ENCODE measurements at regions not wholly inside any gene's neighbourhood (a gene's known extent, or its start where the extent isn't known, plus 50 kb on each side); places are given as distances from the start of the nearest gene placed in this dataset.

GRCh38 chr3:55172913-55173312 is 245.1 kb upstream of the LRTM1 start:
- DNase-seq, result no peak

GRCh38 chr3:55170444-55170843 is 242.6 kb upstream of the LRTM1 start:
- DNase-seq, result no peak

- no peak for DNase-seq
These were observed 241.8 kb upstream of the LRTM1 start for GRCh38 chr3:55169608-55170072.

DNA sequence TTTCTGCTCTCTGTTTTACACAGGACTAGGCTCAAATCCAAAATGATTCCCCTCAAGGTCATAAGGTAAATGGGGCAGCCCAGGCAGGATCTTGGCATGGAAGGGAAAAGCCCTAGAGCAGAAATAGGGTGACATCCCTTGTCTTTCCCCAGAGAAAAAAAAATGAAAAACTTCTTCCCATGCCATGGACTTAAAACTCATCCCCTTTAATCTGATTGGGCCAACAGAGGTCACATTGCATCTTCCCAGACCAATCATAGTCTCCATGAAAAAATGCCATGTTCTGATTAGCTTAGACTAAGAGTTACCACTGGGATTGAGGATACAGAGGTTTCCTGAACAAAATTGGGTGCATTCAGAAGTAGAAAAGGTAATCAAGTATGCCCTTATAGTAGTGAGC is 241.3 kb upstream of the LRTM1 start:
- DNase-seq, result no peak

- DNase-seq, result no peak
These were observed 239.9 kb upstream of the LRTM1 start for GRCh38 chr3:55167586-55168317.

- no peak for DNase-seq
These were observed 239.0 kb upstream of the LRTM1 start for GRCh38 chr3:55166576-55167555.

DNA sequence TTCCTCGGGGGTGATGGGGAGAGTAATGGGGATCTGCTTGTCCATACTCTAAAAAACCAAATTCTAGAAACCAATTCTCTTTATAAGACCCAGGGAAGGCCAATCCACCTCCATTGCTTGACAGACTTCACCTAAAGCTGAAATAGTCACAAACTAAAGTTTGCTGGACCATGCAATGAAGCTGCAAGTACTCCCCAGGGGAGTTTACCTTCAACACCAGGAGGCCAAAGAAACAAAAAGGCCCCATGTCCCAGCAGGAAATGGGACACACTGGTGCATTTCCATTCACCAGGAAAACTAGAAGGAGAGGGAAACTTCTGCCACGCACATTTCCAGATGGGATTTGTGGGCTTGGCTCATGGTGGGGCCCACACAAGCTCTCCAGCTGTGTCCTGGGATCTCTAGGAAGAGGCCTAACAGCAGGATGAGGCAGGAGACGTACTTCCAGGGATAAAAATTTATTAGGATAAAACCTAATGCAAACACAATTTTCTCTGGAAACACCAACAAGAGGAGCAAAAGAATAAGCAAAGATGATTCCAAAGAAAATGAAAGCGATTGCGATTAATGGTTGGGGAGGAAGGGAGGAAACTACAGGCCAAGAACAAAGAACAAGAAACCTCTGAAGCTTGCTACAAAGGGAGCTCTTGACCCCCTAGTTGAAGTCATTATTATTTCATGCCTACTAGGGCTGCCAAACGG is 238.0 kb upstream of the LRTM1 start:
- no peak for DNase-seq

DNA sequence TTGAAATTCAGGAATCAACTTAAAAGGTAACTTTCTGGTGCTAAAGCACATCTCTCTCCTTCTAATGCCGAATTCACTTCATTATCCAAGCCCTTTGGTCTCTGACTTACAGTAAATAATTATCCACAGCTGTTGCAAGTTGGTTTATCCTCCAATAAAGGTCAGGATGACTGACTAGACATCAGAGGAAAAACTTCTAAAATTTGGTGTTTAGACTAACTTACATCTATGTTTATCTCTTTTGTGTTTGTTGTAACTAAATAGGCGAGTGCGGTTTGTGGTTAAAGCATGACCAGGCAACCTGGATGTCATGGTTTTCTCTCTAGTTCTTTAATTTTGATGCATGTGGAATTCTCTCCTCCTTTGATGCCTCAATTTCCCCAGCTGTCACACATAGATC is 237.4 kb upstream of the LRTM1 start:
- no peak for DNase-seq

DNA sequence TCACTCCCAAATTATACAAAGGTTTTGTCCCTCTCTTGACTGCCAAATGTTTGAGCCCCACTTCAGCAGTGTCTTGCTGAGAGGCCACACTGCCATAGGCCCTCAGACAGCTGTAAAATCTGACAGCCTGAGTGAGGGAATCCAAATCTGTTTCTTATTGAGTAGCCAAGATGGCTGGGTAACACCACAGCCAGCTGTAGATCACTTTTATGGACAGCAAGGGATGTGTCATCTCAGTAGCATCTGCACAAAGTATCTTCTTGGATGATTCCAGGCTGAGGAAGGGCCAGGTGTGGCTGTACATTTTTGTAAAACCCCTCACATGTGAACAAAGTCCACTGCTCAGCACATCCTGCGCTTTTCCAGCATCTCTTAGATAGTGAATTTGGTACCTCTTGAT is 237.0 kb upstream of the LRTM1 start:
- DNase-seq, result no peak

- DNase-seq, result no peak
These were observed 236.3 kb upstream of the LRTM1 start for GRCh38 chr3:55164191-55164590.

GRCh38 chr3:55163421-55163820 is 235.6 kb upstream of the LRTM1 start:
- no peak for DNase-seq

DNA sequence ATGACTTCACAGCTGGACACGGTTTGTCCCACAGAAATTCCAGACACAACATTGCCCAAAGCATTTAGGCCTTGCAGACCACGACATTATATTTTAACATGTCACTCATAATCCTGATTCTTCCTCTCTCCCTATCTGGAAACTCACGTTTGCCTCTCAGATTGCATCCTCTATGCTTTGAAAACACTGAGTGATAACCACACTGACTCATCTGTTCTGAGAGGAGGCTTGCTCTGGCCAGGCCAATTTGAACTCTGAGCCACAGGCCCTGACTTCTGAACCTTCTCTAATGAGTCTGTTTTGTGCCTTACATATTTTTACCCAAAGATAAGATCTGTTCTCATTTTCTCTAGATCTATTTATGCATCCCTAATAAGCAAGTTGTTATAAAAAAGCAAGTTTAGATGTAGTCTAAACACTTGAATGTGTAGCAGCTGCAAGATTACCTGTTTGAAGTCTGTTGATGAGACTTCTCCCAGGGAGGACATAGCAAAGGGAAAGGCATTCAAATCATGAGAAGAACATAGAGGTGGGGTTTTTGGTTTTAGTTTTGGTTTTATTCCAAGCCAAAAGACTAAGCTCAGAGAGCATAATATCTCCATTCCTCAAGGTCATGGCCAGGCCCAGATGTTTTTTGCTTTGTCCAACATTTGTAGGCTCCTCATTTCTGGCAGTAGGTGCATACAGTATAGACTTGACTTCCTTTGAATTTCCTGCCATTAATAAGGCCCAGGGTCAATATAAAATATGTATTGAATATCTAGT is 234.4 kb upstream of the LRTM1 start:
- no peak for DNase-seq

DNA sequence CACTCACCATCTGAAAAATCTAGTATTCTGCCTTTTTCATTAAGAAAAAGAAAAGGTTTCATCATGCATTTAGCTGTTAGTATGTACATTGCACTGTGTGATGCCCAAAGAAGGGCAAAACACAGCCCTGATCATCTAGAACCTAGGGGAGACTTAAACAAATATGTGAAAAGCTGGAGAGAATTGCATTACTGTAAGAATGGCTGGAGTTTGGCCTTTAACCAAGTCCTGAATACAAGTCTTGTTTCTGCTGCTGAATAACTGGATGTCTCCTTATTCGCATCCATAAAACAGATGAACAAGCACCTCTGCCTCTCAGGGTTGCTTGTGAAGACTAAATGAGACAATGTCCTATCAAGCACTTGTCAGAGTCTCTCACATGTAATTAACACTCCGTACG is 233.4 kb upstream of the LRTM1 start:
- no peak for DNase-seq

GRCh38 chr3:55160241-55160983 is 232.6 kb upstream of the LRTM1 start:
- no peak for DNase-seq

GRCh38 chr3:55159711-55160110 is 231.9 kb upstream of the LRTM1 start:
- no peak for DNase-seq

GRCh38 chr3:55159016-55159415 is 231.2 kb upstream of the LRTM1 start:
- no peak for DNase-seq

- DNase-seq, result no peak
These were observed 230.5 kb upstream of the LRTM1 start for GRCh38 chr3:55158345-55158744.

- DNase-seq, result no peak
These were observed 229.9 kb upstream of the LRTM1 start for GRCh38 chr3:55157731-55158130.

- DNase-seq, result no peak
These were observed 229.2 kb upstream of the LRTM1 start for GRCh38 chr3:55156851-55157650.

DNA sequence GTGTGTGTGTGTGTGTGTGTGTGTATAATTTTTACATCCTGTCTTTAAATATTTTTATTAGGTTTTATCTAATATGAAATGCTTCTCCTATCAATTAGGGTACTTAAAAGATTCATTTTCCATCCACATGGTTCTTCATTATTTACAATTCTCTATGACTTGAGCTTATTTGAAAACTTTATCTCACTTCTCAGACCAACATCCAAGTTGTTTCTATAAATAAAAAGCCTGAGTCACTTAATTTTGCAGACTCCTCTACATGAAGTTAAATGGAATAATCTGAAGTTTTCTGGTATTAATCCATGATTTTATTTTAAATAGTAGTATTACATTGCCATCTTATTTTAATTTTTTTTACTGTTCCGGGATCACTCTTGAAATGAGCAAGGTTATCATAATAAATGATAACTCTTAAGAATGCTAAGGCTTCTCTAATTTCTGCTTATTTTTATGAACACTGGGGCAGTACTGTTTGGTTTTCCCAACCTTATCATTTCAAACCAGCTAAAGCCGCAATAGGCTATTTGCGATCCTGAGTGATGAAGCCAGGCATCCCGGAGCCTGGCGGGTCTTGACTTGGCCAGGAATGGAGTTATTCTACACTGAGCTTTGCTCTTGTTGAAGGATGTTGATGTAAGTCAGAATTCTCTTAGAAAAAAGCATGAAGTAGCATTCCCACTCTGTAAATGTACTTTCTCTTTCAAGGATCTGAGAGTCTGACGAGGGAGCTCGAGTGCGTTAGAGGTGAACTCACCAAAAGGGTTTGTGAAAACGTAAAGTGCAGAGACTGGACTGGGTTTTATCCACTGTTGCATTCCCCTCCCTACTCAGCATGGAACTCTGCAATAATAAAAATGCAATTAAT is 220.2 kb upstream of the LRTM1 start:
- no peak for DNase-seq
